GM10266 (cell line): ENCODE measurements at regions not wholly inside any gene's neighbourhood (a gene's known extent, or its start where the extent isn't known, plus 50 kb on each side); places are given as distances from the start of the nearest gene placed in this dataset.

ENCODE experiments used
- DNase-seq: peaks from one replicate; pipeline ENCODE4 v3.0.0; 2012; ENCODE audit errors: extremely low spot score
- TF ChIP-seq, protein P1 (sequence below): IDR thresholded peaks from 2 replicates; pipeline ENCODE4 v1.5.1; 2012; ENCODE audit warnings: mild to moderate bottlenecking, low read depth; ENCODE audit not compliant: control insufficient read depth, insufficient read depth; ENCODE audit errors: missing control alignments

DNA sequence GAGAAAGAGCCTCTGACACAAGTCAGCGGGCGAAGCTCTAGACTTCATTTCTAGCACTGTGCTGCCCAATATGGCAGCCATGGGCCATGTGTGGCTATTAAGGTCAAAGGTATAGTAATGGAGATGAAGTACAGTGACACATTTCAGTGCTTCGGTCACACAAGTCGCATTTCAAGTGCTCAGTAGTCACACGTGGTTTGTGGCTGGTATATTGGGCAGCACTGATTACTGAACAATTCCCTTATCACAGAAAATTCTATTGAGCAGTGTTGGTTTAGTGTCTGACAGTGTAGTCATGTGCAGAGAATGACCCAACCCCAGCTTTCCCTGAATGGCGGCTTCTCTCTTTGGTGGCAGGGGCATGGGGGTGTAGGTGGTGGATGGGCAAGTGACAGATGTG lies 84.9 kb upstream of the SDK2 start:
- no peak for DNase-seq
- TF ChIP-seq, protein P1, sequence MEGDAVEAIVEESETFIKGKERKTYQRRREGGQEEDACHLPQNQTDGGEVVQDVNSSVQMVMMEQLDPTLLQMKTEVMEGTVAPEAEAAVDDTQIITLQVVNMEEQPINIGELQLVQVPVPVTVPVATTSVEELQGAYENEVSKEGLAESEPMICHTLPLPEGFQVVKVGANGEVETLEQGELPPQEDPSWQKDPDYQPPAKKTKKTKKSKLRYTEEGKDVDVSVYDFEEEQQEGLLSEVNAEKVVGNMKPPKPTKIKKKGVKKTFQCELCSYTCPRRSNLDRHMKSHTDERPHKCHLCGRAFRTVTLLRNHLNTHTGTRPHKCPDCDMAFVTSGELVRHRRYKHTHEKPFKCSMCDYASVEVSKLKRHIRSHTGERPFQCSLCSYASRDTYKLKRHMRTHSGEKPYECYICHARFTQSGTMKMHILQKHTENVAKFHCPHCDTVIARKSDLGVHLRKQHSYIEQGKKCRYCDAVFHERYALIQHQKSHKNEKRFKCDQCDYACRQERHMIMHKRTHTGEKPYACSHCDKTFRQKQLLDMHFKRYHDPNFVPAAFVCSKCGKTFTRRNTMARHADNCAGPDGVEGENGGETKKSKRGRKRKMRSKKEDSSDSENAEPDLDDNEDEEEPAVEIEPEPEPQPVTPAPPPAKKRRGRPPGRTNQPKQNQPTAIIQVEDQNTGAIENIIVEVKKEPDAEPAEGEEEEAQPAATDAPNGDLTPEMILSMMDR = no peak

DNA sequence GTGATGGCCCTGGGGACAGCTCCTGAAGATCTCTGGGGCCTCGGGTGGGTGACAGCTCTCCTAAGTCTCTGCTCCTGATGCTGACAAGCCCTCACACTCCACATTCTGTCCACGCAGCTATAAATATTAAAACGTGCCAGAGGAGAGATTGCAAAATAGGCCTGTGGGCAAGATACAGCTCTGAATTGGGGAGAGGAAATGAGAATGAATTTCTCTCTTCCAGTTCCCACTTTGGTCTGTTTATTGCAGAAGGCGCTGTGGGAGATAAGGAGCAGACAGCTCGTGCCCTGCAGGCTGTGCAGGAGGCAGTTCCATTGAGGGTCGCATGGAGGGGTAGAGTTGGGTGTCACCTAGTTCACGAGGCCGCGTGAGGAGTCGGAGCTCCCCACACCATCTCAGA lies 87.5 kb upstream of the SDK2 start:
- TF ChIP-seq, protein P1 = no peak
- no peak for DNase-seq

DNA sequence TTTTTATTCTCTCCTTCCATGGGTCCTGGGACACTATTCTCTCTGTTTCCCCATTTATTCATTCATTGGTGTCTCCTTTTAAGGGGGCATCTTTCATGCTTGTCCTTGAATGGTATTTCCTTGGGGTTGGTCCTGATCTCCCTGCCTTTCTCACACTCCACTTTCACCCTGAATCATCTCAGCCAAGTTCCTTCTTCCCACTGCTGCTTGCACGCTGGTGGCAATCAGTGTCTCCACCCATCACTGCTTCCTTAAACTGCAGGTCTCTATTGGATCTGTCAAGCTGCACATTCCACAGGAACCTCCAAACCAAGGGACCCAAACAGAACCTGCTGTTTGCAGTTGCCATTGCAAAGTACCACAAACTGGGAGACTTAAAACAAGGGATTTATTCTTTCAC lies 89.3 kb upstream of the SDK2 start:
- TF ChIP-seq, protein P1 = no peak
- DNase-seq = no peak

DNA sequence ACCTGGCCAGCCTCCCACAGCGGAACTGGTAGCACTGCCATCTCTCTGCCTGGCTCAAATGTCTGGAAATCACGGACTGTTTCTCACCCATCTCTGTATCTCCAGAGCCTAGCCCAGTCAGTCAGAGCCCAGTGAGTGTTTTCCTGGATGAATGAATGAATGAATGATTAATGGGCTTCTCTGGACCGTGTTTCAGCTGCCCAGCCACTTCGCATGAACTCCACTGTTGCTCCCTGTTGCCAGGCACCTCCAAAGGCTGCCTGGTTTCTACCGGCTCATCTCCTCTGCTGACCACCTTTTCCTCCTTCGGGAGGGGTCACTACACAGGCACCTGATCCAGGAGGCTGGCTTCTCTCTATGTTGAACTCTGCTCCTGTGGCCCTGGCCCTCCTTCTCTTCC lies 91.0 kb upstream of the SDK2 start:
- TF ChIP-seq, protein P1 = no peak
- DNase-seq = no peak

DNA sequence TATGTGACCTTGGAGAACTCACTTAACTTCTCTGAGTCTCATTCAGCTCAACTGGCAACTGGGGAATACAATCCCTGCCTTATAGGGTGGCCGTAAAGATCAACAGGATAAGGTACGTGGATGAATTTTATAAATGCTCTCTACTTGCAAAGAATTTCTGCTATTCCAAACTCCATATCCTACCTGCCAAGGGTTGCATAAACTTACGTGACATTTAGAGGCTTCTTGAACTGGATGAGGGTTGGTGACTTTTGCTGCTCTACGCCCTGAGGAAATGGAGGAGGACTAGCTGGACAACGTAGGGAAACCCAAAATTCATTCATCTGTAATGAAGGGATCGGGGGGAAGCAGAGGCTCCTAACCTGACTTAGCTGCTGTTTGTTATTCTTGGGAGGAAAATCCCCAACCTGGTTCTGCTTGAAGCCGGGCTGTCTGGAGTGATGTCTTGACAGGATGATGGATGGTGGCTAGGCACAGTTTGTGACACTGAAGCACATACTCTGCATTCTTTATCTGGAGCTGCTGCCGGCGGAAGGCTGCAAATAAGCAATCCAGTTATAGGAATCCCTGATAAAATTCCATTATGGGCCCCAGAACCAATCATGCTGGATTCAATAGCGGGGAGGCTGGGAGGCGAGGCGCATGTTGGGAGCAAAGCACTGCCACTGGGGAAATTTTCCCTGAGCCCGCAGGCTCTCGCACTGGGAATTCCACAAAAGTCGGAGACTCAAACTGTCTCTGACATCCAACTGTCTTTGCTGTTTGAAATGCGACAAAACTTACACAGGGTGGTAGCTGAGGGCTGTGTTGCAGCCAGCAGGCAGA lies 94.7 kb upstream of the SDK2 start:
- TF ChIP-seq, protein P1 = no peak
- DNase-seq = no peak

DNA sequence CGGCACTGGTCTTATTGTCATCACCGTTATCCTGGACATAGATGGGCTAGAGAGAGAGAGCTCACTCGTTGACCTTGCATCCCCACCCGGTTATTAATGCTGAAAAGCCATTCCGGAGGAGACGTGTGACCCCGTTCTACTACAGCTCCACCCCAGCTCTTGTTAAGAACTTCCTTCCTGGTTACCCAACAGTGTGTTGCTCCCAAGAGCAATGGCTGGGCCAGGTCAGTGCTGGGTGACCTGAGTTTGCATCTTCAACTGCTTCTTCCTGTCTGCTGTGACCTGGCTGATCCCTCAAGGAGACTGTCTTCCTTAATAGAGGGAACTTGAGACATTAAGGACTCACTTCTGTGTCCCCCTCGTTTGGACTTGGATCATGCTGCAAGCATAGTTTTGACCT lies 96.1 kb upstream of the SDK2 start:
- no peak for DNase-seq
- TF ChIP-seq, protein P1 = no peak

DNA sequence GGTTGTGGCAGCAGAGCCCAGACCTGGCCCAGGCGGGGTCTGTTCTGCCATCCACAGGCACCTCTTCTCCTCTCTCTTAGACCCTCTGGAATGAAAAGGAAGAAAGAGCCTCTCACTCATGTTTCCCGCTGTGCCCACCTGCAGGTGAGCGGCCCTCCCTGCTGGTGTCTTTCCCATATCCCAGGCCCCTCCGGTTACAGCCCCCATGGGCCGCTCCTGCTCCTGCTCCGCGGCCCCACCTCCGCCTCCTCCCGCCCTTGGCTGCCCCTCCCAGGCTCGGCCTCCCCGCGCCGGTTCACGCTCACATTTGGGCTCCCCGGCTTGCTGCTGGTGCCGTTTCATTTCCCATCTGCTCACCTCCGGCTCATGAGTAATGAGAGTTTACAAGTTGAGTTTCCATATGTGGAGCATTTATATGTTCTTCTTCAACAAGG lies 98.7 kb upstream of the SDK2 start:
- DNase-seq = no peak
- TF ChIP-seq, protein P1 = no peak
